ENCODE measurements at regions not wholly inside any gene's neighbourhood (a gene's known extent, or its start where the extent isn't known, plus 50 kb on each side); places are given as distances from the start of the nearest gene placed in this dataset.

- no peak for DNase-seq
Observed at GRCh38 chr9:91161465-91162300, 200.0 kb downstream of the AUH start.

- no peak for DNase-seq
Observed at GRCh38 chr9:91162311-91162710, 199.4 kb downstream of the AUH start.

- peak; percentile 63 for DNase-seq
Observed at GRCh38 chr9:91162784-91163443, 198.8 kb downstream of the AUH start.

GRCh38 chr9:91163444-91163772, 198.3 kb downstream of the AUH start:
- DNase-seq = no peak

- peak; percentile 43 for DNase-seq
Observed at GRCh38 chr9:91163773-91164471, 197.8 kb downstream of the AUH start.
